PC-3 (cell line): ENCODE measurements at regions not wholly inside any gene's neighbourhood (a gene's known extent, or its start where the extent isn't known, plus 50 kb on each side); places are given as distances from the start of the nearest gene placed in this dataset.

Experiments used
- ATAC-seq: fragments of 200-7000 bp; cut with Tn5 transposase; 2 replicates; pipeline ENCODE4 v1.9.1; 2020; ENCODE audit warnings: mild to moderate bottlenecking, moderate library complexity
- BruUV-seq: library from RNA; stranded (reverse); fragments of 400-500 nt; replicated peaks from 2 replicates; lab custom pipeline; 2021; lab: Mats Ljungman, UMichigan
- CTCF ChIA-PET: fragments of 300-600 bp; sonication (Branson Sonifier 250); formaldehyde crosslinking; loops from one replicate; lab custom pipeline; 2022; ENCODE audit warnings: antibody characterized with exemption; lab: Charles Lee
- POLR2A ChIA-PET: fragments of 300-600 bp; sonication (Branson Sonifier 250); formaldehyde crosslinking; loops from one replicate; lab custom pipeline; 2022; ENCODE audit warnings: antibody characterized with exemption; ENCODE audit not compliant: unreplicated experiment; lab: Charles Lee
- DNase-seq: peaks from one replicate; pipeline ENCODE4 v3.0.0-alpha.2; 2015
- H2AFZ ChIP-seq: fragments of 300-600 bp; sonication (generic); 2 replicates; pipeline ENCODE4 v1.6.0; 2016; ENCODE audit warnings: antibody characterized with exemption, low read length
- H3F3A ChIP-seq: fragments of 300-600 bp; sonication (generic); one replicate; pipeline ENCODE4 v1.6.0; 2017; ENCODE audit warnings: antibody characterized with exemption, low read length, control low read depth, mild to moderate bottlenecking; ENCODE audit not compliant: unreplicated experiment
- H3K27ac ChIP-seq: fragments of 300-600 bp; sonication (generic); 2 replicates; pipeline ENCODE4 v1.5.1; 2016; ENCODE audit warnings: mild to moderate bottlenecking, low read length
- H3K27me3 ChIP-seq: fragments of 300-600 bp; sonication (generic); 2 replicates; pipeline ENCODE4 v1.6.1; 2016; ENCODE audit warnings: low read length, mixed read lengths
- H3K36me3 ChIP-seq: fragments of 300-600 bp; sonication (generic); 2 replicates; pipeline ENCODE4 v1.6.1; 2016; ENCODE audit warnings: low read depth, mixed run types, low read length, mixed read lengths
- H3K4me1 ChIP-seq: fragments of 300-600 bp; sonication (generic); 2 replicates; pipeline ENCODE4 v1.5.1; 2016; ENCODE audit warnings: low read length; ENCODE audit not compliant: insufficient read depth
- H3K4me2 ChIP-seq: fragments of 300-600 bp; sonication (generic); 2 replicates; pipeline ENCODE4 v1.6.0; 2016; ENCODE audit warnings: low read length
- H3K4me3 ChIP-seq: fragments of 300-600 bp; sonication (generic); 2 replicates; pipeline ENCODE4 v1.5.1; 2016; ENCODE audit warnings: mild to moderate bottlenecking, low read length, mixed read lengths
- H3K79me2 ChIP-seq: fragments of 300-600 bp; sonication (generic); 2 replicates; pipeline ENCODE4 v1.6.1; 2017; ENCODE audit warnings: low read length, mixed read lengths
- H3K9ac ChIP-seq: fragments of 300-600 bp; sonication (generic); 2 replicates; pipeline ENCODE4 v1.6.0; 2016; ENCODE audit warnings: mild to moderate bottlenecking, low read length
- H3K9me2 ChIP-seq: fragments of 300-600 bp; sonication (generic); replicated peaks from 2 replicates; pipeline ENCODE4 v1.6.1; 2016; ENCODE audit warnings: mixed run types, low read length, mixed read lengths
- H3K9me3 ChIP-seq: fragments of 300-600 bp; sonication (generic); 2 replicates; pipeline ENCODE4 v1.6.1; 2016; ENCODE audit warnings: low read length, mixed read lengths
- H4K20me1 ChIP-seq: fragments of 300-600 bp; sonication (generic); 2 replicates; pipeline ENCODE4 v1.6.1; 2016; ENCODE audit warnings: low read length, mixed read lengths
- CTCF ChIP-seq: fragments of 300-600 bp; sonication (generic); conservative IDR thresholded peaks from 2 replicates; pipeline ENCODE4 v1.5.1; 2017; ENCODE audit warnings: antibody characterized with exemption, low read depth, mild to moderate bottlenecking, low read length
- EZH2 ChIP-seq: fragments of 300-600 bp; sonication (generic); IDR thresholded peaks from one replicate; pipeline ENCODE4 v1.6.1; 2017; ENCODE audit warnings: antibody characterized with exemption, mild to moderate bottlenecking, low read length; ENCODE audit not compliant: unreplicated experiment
- EZH2phosphoT487 ChIP-seq: fragments of 300-600 bp; sonication (generic); IDR thresholded peaks from 2 replicates; pipeline ENCODE4 v1.6.1; 2018; ENCODE audit warnings: mild to moderate bottlenecking, antibody characterized with exemption, low read length, borderline replicate concordance
- intact Hi-C: fragments of 100-400 bp; cut with micrococcal nuclease; formaldehyde crosslinking; loops from 2 replicates; pipeline ENCODE4 v1.9.0; 2023

GRCh38 chr2:47302308-47302707, 66.8 kb upstream of the EPCAM start:
- ChIA-PET POLR2A (no interaction called here), CTCF (no interaction called here)
- BruUV-seq, result no TSS peak
- intact Hi-C loops, result no loop called here
- Histone ChIP-seq H3K4me3 (no peak overlapping the region), H3K36me3 (no peaks in the 10 kb centered on the region), H3K4me1 (no peaks in the 10 kb centered on the region), H3K79me2 (no peaks in the 10 kb centered on the region), H3K9ac (no peak overlapping the region), H4K20me1 (no peaks in the 10 kb centered on the region), H3K9me3 (no peaks in the 10 kb centered on the region), H2AFZ (no peak overlapping the region), H3K27me3 (no peaks in the 10 kb centered on the region), H3K4me2 (no peak overlapping the region), H3F3A (no peaks in the 10 kb centered on the region), H3K27ac (no peak overlapping the region), H3K9me2 (no peaks in the 10 kb centered on the region)
- ATAC-seq (no peak), DNase-seq (no peak)
- TF ChIP-seq EZH2 (no peak), EZH2phosphoT487 (no peak), CTCF (no peak)

GRCh38 chr2:47301731-47302130, 67.4 kb upstream of the EPCAM start:
- H3K9me2 ChIP-seq, result no peaks in the 10 kb centered on the region
- ChIA-PET CTCF (no interaction called here), POLR2A (no interaction called here)
- ATAC-seq (no peak), DNase-seq (no peak)
- no peaks in the 10 kb centered on the region for H4K20me1 ChIP-seq
- H3K79me2 ChIP-seq, result no peaks in the 10 kb centered on the region
- no peak overlapping the region for H3K4me3 ChIP-seq
- H3K27ac ChIP-seq, result no peak overlapping the region
- BruUV-seq, result no TSS peak
- H3K9ac ChIP-seq, result no peak overlapping the region
- H3K36me3 ChIP-seq, result no peaks in the 10 kb centered on the region
- no peaks in the 10 kb centered on the region for H3K4me1 ChIP-seq
- H3K4me2 ChIP-seq, result no peak overlapping the region
- no peaks in the 10 kb centered on the region for H3F3A ChIP-seq
- intact Hi-C loops, result no loop called here
- TF ChIP-seq CTCF (no peak), EZH2 (no peak), EZH2phosphoT487 (no peak)
- no peak overlapping the region for H2AFZ ChIP-seq
- H3K27me3 ChIP-seq, result no peaks in the 10 kb centered on the region
- no peaks in the 10 kb centered on the region for H3K9me3 ChIP-seq

DNA sequence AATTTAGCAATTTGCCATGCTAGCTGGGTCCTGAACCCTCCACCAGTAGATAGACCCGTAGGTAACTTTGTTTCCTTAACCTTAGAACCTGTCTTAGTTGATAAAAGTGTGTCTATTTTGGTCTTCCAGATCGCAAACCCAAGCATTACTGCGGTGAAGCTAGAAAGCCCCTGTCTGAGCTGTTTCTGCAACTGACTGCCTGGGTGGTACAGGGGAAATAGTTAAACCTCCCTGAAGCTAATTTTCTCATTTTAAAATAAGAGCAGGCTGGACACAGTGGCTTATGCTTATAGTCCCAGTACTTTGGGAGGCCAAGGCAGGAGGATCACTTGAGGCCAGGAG, 67.9 kb upstream of the EPCAM start:
- Histone ChIP-seq H3K27me3 (no peaks in the 10 kb centered on the region), H3K4me2 (no peak overlapping the region), H3K27ac (no peak overlapping the region), H3K9ac (no peak overlapping the region), H3K79me2 (no peaks in the 10 kb centered on the region), H3K9me2 (no peaks in the 10 kb centered on the region), H3K9me3 (no peaks in the 10 kb centered on the region), H4K20me1 (no peaks in the 10 kb centered on the region), H3K36me3 (no peaks in the 10 kb centered on the region), H3K4me1 (no peaks in the 10 kb centered on the region), H2AFZ (no peak overlapping the region), H3F3A (no peaks in the 10 kb centered on the region), H3K4me3 (no peak overlapping the region)
- ChIA-PET POLR2A (no interaction called here), CTCF (no interaction called here)
- intact Hi-C loops, result no loop called here
- DNase-seq (no peak), ATAC-seq (no peak)
- no TSS peak for BruUV-seq
- TF ChIP-seq EZH2phosphoT487, result no peak
